ENCODE measurements at regions not wholly inside any gene's neighbourhood (a gene's known extent, or its start where the extent isn't known, plus 50 kb on each side); places are given as distances from the start of the nearest gene placed in this dataset.
A peak's percentile ranks its signal among the peaks of the same experiment; 100 is the strongest.

- ChIA-PET POLR2A (no interaction called here), CTCF (no interaction called here)
- intact Hi-C loops (cut with DNase I, micrococcal nuclease), result no loop called here
- H3K27me3 ChIP-seq (ENCODE audit: control insufficient read depth in 1 of 2, insufficient read depth in 2 of 2, low read length in 2 of 2), result peaks cover 3 to 4% of the 10 kb centered on the region in 2 experiments
- ATAC-seq (ENCODE audit: poor library complexity) (no peak), DNase-seq (no peak)
- no peaks in the 10 kb centered on the region for H3K4me1 Mint-ChIP-seq (ENCODE audit: low read depth)
- H3K9me3 Mint-ChIP-seq, result no peaks in the 10 kb centered on the region
- TF ChIP-seq CTCF (IDR thresholded peaks at IDR 0.05), result no peak
- peaks cover 42% of the 10 kb centered on the region for H3K27me3 Mint-ChIP-seq
- no peak overlapping the region for H3K4me3 ChIP-seq (ENCODE audit: low read length)
- H3K36me3 Mint-ChIP-seq (ENCODE audit: low read depth), result no peaks in the 10 kb centered on the region
- no peak overlapping the region for H3K27ac ChIP-seq (ENCODE audit: low read depth in 1 of 2, low read length in 2 of 2)
- no peak overlapping the region for H3K4me3 Mint-ChIP-seq
- H3K4me1 ChIP-seq (ENCODE audit: insufficient read depth, low read length), result no peaks in the 10 kb centered on the region
- H3K27ac Mint-ChIP-seq, result no peak overlapping the region
- H3K9me3 ChIP-seq (ENCODE audit: control insufficient read depth in 1 of 2, insufficient read depth in 1 of 2, low read length in 2 of 2), result no peaks in the 10 kb centered on the region
- H3K36me3 ChIP-seq (ENCODE audit: insufficient read depth, low read length), result no peaks in the 10 kb centered on the region
Measured at GRCh38 chr4:12734586-12734985, 749.6 kb downstream of the RAB28 start.

- Histone ChIP-seq H3K4me1 (ENCODE audit: insufficient read depth, low read length) (no peaks in the 10 kb centered on the region), H3K36me3 (ENCODE audit: insufficient read depth, low read length) (no peaks in the 10 kb centered on the region), H3K9me3 (ENCODE audit: control insufficient read depth in 1 of 2, insufficient read depth in 1 of 2, low read length in 2 of 2) (no peaks in the 10 kb centered on the region), H3K27me3 (ENCODE audit: control insufficient read depth in 1 of 2, insufficient read depth in 2 of 2, low read length in 2 of 2) (peaks cover 0 to 6% of the 10 kb centered on the region in 2 experiments), H3K4me3 (ENCODE audit: low read length) (no peak overlapping the region), H3K27ac (ENCODE audit: low read depth in 1 of 2, low read length in 2 of 2) (no peak overlapping the region)
- Mint-ChIP-seq H3K9me3 (no peaks in the 10 kb centered on the region), H3K27ac (no peak overlapping the region), H3K4me3 (no peak overlapping the region), H3K4me1 (ENCODE audit: low read depth) (no peaks in the 10 kb centered on the region), H3K36me3 (ENCODE audit: low read depth) (no peaks in the 10 kb centered on the region), H3K27me3 (peaks cover 48% of the 10 kb centered on the region)
- DNase-seq, result peak in 3 of 14 experiments; percentile 11 to 36 (median 23)
- intact Hi-C loops (cut with DNase I, micrococcal nuclease), result loop anchor here in 1 of 2 experiments (1.0 kb wide), 1 partner anchor 820 kb away; no protein-coding TSS in a partner anchor
- ChIA-PET POLR2A (no interaction called here), CTCF (interaction anchor here (0.7 kb wide), 1 partner anchor 1311 kb away, joined by 4 read pairs; no protein-coding TSS in a partner anchor)
- TF ChIP-seq CTCF (IDR thresholded peaks at IDR 0.05), result peak; percentile 53
- ATAC-seq (ENCODE audit: poor library complexity), result no peak
Measured at GRCh38 chr4:12729384-12729783, 754.8 kb downstream of the RAB28 start.

GRCh38 chr4:12724510-12724909, 759.6 kb downstream of the RAB28 start:
- H3K36me3 ChIP-seq (ENCODE audit: insufficient read depth, low read length), result no peaks in the 10 kb centered on the region
- no peak overlapping the region for H3K27ac ChIP-seq (ENCODE audit: low read depth in 1 of 2, low read length in 2 of 2)
- intact Hi-C loops (cut with DNase I, micrococcal nuclease), result no loop called here
- H3K9me3 ChIP-seq (ENCODE audit: control insufficient read depth in 1 of 2, insufficient read depth in 1 of 2, low read length in 2 of 2), result no peaks in the 10 kb centered on the region
- H3K27me3 ChIP-seq (ENCODE audit: control insufficient read depth in 1 of 2, insufficient read depth in 2 of 2, low read length in 2 of 2), result peaks cover 0 to 11% of the 10 kb centered on the region in 2 experiments
- H3K9me3 Mint-ChIP-seq, result no peaks in the 10 kb centered on the region
- H3K4me1 ChIP-seq (ENCODE audit: insufficient read depth, low read length), result no peaks in the 10 kb centered on the region
- no peak overlapping the region for H3K4me3 ChIP-seq (ENCODE audit: low read length)
- DNase-seq (peak in 1 of 14 experiments; percentile 12), ATAC-seq (ENCODE audit: poor library complexity) (no peak)
- no peaks in the 10 kb centered on the region for H3K36me3 Mint-ChIP-seq (ENCODE audit: low read depth)
- POLR2A ChIA-PET, result no interaction called here
- CTCF ChIA-PET, result no interaction called here
- peaks cover 61% of the 10 kb centered on the region for H3K27me3 Mint-ChIP-seq
- peak; percentile 41 for TF ChIP-seq CTCF (IDR thresholded peaks at IDR 0.05)
- H3K4me3 Mint-ChIP-seq, result no peak overlapping the region
- no peaks in the 10 kb centered on the region for H3K4me1 Mint-ChIP-seq (ENCODE audit: low read depth)
- H3K27ac Mint-ChIP-seq, result no peak overlapping the region
